ENCODE measurements at regions not wholly inside any gene's neighbourhood (a gene's known extent, or its start where the extent isn't known, plus 50 kb on each side); places are given as distances from the start of the nearest gene placed in this dataset.

DNA sequence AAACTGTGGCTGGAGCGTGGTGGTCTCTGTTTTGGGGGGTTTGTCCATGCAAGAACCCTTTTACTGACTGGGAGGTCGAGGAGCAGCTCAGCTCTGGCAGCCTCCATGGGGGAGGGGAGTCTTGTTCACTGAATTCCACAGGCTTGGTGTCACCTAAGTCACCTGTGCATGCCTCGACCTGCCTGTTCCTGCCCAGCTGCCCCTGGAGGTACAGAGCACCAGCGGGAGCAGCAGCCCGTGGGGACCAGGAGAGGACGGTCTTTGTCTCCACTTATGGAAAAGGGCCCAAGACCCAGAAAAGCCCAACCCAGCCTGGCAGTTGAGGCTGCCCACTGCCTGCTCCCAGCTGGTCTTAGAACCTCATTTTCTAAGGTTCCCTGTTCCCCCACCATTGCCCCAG is 168.7 kb upstream of the AGAP1 start:
- no peak for DNase-seq
- Histone ChIP-seq H3K36me3 (replicated peaks) (no peaks in the 10 kb centered on the region), H3K27me3 (replicated peaks) (no peaks in the 10 kb centered on the region), H3K27ac (no peak overlapping the region), H3K4me3 (ENCODE audit: low read depth, low read length) (no peak overlapping the region)
- in situ Hi-C loops (cut with HindIII; ENCODE audit: low pct_ligation_motif_present, low sequenced_read_pairs): no loop called here
- no peak for TF ChIP-seq CTCF (IDR thresholded peaks at IDR 0.05; ENCODE audit: low read depth, low read length, missing control alignments)

- in situ Hi-C loops (cut with HindIII; ENCODE audit: low pct_ligation_motif_present, low sequenced_read_pairs): no loop called here
- Histone ChIP-seq H3K4me3 (ENCODE audit: low read depth, low read length) (no peak overlapping the region), H3K27ac (no peak overlapping the region), H3K27me3 (replicated peaks) (no peaks in the 10 kb centered on the region), H3K36me3 (replicated peaks) (no peaks in the 10 kb centered on the region)
- no peak for TF ChIP-seq CTCF (IDR thresholded peaks at IDR 0.05; ENCODE audit: low read depth, low read length, missing control alignments)
- DNase-seq: no peak
These were observed 164.9 kb upstream of the AGAP1 start for GRCh38 chr2:235328991-235329390.

- Histone ChIP-seq H3K4me3 (ENCODE audit: low read depth, low read length) (no peak overlapping the region), H3K36me3 (replicated peaks) (no peaks in the 10 kb centered on the region), H3K27me3 (replicated peaks) (no peaks in the 10 kb centered on the region), H3K27ac (peak overlapping the region; percentile 44)
- DNase-seq: peak; percentile 96
- in situ Hi-C loops (cut with HindIII; ENCODE audit: low pct_ligation_motif_present, low sequenced_read_pairs): no loop called here
- no peak for TF ChIP-seq CTCF (IDR thresholded peaks at IDR 0.05; ENCODE audit: low read depth, low read length, missing control alignments)
These were observed 162.9 kb upstream of the AGAP1 start for GRCh38 chr2:235330775-235331451.

GRCh38 chr2:235332240-235332890 is 161.5 kb upstream of the AGAP1 start:
- Histone ChIP-seq H3K4me3 (ENCODE audit: low read depth, low read length) (no peak overlapping the region), H3K27ac (no peak overlapping the region), H3K36me3 (replicated peaks) (no peaks in the 10 kb centered on the region), H3K27me3 (replicated peaks) (no peaks in the 10 kb centered on the region)
- DNase-seq: no peak
- in situ Hi-C loops (cut with HindIII; ENCODE audit: low pct_ligation_motif_present, low sequenced_read_pairs): no loop called here
- TF ChIP-seq CTCF (IDR thresholded peaks at IDR 0.05; ENCODE audit: low read depth, low read length, missing control alignments): no peak

GRCh38 chr2:235333076-235333475 is 160.8 kb upstream of the AGAP1 start:
- no peak overlapping the region for H3K27ac ChIP-seq
- no peak overlapping the region for H3K4me3 ChIP-seq (ENCODE audit: low read depth, low read length)
- H3K27me3 ChIP-seq (replicated peaks): no peaks in the 10 kb centered on the region
- in situ Hi-C loops (cut with HindIII; ENCODE audit: low pct_ligation_motif_present, low sequenced_read_pairs): no loop called here
- no peaks in the 10 kb centered on the region for H3K36me3 ChIP-seq (replicated peaks)
- no peak for DNase-seq
- no peak for TF ChIP-seq CTCF (IDR thresholded peaks at IDR 0.05; ENCODE audit: low read depth, low read length, missing control alignments)

Measured in brain microvascular endothelial cell (primary cell).